GM18502 (cell line): ENCODE measurements at regions not wholly inside any gene's neighbourhood (a gene's known extent, or its start where the extent isn't known, plus 50 kb on each side); places are given as distances from the start of the nearest gene placed in this dataset.
"Not testable (repeated sequence)": the region's sequence is repeated elsewhere in the genome, so short reads cannot be mapped to it uniquely, and the experiment has no call there.

Source experiments
- ATAC-seq: cut with Tn5 transposase; IDR thresholded peaks from one replicate; pipeline ENCODE4 v1.9.1; 2021; ENCODE audit warnings: mild to moderate bottlenecking; ENCODE audit not compliant: unreplicated experiment, poor library complexity

DNA sequence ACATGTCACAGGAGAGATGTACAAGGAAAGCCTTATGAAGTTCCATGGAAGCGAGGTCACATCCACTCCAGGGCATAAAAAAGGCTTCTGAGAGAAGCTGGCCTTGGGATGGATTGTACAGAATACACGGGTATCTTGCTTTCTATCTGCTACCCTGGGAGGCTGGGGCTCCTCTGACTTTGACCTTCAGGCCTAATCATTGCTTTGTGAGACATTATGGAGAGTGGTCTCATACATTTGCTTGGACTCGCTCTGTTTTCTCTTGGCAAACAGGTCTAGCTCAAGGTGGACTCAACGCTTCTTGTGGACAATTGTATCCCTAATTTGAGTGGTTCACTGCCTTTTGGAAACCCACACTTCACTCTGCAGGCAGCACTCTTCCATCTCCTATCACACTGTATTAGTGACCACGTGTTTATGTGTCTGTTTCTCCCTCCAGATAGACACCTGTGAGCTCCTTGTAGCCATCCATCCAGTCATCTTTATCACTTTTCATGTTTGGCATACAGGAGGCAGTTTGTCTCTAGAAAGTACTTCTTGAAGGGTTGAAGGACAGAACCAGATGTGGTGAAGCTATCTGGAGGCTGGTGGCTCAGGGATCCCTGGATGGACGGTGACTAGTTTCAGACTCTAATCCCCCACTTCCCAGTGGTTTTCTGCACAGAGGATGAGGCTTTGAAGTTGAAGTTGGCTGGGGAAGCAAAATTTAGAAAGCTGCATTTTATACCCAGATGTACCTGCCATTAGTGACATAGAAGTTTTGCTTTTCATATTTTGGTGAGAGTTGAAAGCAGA is 267.8 kb downstream of the CYRIA start:
- no peak for ATAC-seq

DNA sequence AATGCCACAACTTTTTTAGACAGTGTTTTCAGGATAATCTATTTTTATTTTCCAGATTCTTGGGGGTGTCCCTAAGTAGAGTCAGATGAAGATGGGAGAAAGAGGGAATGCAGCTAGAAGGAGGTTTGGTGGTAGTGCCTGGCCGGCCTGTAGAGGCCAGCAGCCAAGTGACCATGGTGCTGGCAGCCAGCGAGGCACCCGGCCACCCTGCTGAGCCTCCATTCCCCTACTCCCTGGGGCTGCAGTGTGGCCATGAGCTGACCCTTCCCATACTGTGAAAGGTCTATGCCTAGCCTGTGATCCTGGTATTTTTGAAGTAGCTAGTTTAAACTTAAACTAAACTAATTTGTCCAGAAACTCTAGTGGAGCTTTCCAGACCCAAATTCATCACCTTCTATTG is 268.6 kb downstream of the CYRIA start:
- ATAC-seq, result no peak

DNA sequence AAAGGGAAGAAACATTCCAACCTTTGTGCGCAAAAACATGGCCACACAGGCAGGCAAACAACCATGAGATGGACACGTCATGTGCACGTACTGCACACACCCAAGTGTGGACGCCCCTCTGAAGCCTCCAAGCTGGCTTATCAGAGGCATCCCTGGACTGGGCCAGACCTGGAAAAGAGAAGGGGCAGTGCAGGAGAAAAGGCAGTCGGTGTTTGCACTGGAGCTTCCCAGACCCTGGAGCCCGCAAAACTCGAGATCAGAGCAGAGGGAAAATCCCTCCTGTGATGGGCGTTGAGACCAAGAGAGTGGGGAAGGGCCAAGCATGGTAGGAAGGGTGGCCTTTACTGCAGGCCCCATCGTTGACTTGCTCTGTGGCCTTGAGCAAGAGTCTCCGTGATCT is 269.5 kb downstream of the CYRIA start:
- ATAC-seq, result no peak

DNA sequence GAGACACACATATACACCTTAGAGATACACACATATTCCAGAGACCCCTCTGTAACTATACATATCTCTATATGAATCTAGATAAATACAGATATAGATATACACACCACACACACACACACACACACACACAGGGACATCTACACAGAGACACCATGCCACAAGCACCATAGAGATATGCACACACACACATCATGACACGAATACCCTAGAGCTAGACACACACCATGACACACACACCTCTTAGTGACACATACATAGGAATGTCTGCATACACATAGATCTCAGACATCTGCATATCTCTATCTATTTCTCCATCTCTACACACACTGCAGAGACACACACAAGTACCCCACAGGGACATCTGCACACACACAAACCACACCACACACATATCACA is 270.0 kb downstream of the CYRIA start:
- no peak for ATAC-seq

DNA sequence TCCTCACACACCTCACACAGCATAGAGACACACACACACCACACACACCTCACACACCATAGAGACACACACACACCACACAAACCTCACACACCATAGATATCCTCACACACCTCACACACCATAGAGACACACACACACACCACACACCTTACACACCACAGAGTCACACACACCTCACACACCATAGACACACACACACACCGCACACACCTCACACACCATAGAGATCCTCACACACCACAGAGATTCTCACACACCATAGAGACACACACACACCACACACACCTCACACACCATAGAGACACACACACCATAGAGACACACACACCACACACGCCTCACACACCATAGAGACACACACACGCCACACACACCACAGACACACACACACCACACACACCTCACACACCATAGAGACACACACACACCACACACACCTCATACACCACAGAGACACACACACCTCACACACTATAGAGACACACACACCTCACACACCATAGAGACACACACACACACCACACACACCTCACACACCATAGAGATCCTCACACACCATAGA is 270.6 kb downstream of the CYRIA start:
- ATAC-seq, result no peak

DNA sequence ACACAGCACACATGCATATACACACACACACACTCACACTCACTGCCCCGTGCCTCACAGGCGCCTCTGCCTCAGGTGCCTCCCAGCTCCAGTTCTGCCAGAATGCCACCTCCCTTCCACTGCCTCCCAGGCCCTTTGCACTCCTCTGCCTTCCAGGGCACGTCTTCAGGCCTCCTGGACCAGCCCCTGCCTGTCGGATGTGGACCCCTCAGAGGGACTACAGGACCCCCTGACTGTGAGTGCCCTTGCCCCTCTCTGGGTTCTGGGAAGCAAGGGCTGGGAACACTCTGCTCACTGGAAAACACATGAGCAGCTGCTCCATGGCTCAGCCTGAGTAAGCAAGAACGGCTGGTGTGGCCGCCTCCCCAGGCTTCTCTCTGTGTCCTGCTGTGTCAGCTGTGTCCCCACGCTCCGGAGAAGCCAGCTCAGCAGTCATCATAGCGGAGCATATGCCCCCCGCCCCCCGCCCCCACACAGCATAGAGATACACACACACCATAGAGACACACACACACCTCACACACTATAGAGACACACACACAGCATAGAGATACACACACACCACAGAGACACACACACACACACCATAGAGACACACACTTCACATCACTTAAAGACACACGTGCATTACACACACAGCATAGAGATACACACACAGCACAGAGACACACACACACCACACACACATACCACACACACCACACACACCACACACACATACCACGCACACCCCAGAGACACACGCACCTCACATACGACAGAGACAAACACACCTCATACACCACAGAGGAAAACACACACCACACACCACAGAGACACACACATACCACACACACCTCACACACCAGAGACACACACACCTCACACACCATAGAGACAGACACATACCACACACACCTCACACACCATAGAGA is 271.3 kb downstream of the CYRIA start:
- no peak for ATAC-seq

DNA sequence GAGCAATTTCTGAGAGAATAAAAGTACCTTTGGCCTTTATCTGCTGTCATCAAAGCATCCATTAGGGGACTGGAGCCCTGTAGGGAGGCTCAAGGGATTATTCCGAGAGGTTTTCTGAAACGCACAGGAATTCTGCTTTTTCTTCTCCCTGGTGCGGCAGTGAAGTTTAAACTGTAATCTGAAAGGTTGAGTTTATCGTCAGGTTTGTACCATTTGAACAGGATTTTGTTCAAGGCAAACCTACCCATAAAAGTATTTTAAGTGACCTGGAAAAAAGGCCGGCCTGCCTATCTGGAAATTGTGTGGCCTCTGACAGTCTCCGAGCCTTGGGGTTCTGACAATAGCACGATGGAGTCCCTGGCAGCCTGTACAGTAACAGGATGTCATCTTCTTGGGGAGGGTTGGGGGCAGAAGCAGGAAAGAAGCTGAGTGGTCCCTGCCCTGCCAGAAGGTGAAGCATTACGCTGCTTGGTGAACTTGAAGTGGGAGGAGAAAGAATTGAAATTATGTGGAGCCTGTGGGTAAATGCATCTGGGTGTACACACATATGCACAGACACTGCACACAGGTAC is 272.0 kb downstream of the CYRIA start:
- no peak for ATAC-seq

DNA sequence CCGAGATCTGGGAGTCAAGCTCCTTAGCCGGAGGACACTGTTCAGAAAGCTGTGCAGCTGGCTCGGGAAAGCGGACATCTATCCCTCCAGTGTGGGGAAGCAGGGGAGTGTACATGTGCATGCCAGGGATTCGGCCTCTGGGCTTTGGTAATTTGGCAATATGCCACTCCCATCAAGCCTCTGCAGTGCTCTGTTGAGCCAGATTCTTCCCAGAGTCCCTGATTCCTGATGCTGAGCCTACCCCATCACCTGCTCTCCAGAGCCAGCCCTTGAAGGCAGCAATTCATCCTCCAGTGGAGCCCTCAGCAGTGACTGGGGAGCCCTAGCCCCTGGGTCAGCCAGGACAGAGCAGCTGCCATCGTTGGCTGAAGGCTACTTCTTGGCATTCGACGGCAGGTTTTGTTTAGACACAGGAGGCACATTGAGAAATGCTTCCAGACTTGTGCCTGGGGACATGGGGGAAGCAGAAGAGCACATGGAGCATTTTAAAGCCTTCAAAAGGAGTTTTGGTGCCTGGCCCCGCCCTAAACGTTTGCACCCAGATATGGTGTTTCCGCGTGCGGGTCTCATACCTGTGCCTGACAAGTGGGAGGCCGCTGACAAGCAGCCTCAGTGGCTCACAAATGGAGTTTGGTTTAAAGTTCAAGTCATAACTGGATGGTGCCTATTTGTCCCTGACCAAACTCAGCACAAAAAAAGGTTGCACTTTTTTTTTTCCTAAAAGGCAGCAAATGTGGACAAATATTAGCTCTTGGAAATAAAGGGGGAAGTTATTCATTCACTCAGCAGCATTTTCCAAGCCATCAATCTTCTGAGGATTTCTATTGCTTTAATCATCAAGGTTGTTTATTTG is 272.8 kb downstream of the CYRIA start:
- no peak for ATAC-seq

DNA sequence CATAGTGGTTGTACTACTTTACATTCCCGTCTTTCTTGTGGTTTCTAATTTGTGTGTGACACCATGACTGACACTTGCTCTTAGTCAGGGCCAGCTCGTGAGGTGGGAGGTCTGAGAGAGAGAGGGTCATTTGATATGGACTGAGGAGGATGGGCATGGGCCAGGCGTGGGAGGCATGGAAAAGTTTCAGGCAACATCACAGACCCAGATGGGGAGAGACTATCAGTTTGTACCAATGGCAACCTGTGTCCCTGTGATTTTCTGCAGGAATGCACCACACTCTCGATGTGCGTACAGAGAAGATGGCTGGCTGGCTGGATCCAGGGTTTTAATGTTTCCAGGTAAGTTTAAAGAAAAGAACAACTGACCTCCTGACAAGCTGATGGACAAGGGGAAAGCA is 273.6 kb downstream of the CYRIA start:
- no peak for ATAC-seq

DNA sequence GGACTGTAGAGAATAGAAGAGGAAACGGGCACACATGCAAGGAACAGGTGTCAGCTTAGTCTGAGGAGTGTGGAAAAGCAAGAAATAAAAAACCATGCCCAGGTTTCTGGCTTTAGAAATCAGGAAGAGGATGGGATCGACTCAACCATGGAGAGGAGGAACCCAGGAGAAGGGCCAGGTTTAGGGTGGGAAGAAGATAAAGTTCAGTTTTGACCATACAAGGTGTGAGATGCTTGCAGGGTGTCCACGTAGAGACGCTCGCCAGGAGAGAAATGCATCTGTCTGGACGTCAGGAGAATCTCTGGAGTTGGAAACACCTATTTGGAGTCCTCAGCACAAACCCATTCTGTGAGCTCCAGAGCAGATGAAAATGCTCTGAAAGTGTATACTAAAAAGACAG is 275.1 kb downstream of the CYRIA start:
- no peak for ATAC-seq

DNA sequence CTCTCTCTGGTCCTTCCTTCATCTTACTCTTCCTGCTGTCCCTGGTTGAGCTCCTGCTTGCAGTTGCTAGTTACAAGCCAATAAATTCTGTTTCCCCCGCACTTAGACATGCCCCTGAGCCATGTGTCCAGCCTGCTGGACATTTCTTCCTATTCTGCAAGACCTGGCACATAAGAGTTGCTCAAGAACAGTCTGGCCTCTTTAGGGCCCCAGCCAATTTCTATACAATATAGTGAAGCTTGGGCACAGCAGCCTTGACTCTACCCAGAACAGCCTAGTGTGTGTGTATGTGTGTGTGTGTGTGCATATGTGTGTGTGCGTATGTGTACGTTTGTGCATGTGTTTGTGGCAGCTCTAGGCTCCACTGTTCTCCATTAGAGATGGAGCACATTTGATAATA is 276.0 kb downstream of the CYRIA start:
- no peak for ATAC-seq

DNA sequence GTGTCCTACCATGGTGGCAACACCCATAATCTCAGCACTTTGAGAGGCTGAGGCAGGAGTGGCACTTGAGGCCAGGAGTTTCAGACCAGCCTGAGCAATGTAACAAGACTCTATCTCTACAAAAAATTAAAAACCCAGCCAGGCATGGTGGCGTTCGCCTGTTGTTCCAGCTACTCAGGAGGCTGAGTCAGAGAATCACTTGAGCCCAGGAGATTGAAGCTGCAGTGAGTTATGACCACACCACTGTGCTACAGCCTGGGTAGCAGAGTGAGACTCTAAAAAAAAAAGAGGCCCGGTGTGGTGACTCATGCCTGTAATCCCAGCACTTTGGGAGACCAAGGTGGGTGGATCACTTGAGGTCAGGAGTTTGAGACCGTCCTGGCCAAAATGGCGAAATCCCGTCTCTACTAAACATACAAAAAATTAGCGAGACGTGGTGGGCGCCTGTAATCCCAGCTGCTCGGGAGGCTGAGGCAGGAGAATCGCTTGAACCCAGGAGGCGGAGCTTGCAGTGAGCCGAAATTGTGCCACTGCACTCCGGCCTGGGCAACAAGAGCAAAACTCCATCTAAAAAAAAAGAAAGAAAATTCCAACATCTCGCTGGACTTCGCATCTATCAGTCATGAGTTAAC is 277.3 kb downstream of the CYRIA start:
- not testable (repeated sequence) for ATAC-seq

DNA sequence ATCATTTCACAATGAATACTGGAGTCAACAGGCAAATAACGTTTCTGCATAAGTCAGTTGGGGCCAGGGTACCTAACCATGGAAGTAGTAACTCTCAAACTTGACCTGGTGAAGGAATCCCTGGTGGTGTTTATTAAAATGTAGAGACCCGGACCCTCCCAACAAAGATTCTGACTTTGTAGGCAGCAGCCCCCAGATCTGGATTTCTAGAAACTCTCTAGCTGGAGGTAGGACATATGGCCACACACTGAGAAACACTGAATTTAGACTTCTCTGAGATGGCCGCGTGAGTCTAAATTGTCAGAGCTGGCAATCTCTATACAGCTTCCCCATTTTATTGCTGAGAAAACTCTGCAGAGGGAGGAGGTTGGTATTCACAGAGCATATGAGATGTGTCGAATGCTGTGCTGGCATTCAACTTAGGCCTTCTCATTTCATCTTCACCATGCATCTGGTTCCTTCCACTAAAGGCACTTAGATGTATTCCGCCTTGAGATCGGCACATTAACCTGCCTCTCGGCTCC is 278.1 kb downstream of the CYRIA start:
- ATAC-seq, result no peak

DNA sequence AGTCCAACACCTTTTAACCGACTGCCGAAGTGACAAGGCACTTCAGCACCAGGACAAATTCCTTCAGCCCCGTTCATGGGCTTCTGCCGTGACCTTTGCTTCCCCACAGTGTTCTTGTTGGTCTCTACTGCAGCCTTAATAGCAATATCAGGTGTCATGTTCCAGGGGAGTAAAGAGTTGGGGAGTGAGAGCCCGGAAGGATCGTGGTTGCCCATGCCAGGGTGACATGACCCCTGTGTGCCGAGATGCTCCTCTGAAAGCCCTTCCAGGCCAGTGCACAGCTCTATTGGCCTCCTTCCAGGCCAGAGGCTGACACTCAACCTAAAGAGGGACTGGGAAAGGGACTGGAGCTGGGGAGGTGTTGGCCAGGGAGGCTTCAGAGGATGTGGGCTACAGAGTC is 279.2 kb downstream of the CYRIA start:
- ATAC-seq, result no peak

DNA sequence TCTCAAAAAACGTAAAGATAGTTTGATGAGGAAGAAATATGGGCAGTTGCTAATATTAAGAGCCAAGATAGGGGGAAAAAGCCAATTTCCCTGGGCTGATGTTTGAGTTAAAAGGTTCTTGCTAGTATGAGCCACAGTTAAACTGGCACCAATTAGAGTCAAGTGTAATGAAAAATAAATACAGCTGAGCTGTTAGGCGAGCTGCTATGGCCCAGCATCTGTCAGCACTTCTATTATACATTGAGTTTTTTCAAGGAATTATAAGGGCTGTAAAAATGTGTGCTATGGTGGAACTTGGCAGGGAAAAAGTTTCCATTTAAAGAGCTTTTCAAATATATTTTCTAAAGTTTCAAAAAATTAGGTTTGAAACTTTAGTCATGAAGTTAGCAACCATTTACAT is 279.6 kb downstream of the CYRIA start:
- no peak for ATAC-seq

DNA sequence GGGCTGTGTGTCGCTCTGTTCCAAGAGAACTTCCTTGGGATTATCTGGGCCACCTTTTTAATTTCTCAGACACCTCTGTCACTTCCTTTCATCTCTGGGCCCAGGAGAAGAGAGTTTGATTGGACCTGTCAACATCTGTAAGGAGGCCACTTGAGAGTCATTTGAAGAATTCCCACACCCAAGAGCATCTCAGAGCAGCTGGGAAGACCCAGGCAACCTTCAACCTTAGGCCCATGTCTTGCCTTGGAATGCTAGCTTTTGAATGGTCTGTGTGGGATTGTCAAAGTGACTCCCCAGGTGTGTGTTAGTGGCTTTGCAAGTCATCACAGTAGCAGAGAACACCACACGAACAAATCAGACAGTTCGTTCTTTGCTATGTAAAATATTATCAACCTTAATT is 280.3 kb downstream of the CYRIA start:
- no peak for ATAC-seq

DNA sequence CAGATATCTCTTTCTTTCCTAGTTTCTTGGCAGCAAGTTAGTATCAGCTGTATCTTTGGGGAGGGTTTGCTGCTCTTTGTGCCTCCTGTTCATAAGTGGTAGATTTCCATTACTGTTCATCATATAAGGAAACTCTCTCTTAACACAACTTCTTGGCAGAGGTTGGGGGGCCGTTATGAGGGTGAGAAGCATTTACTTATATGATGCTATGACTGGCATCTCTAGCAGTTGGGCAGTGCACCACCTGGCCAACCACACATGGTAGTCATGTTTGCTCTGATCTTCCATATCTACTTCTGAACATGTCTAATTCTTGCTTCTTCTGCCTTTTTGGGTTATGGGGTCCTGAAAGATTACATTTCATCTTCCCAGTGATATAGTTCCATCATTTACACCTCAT is 282.2 kb downstream of the CYRIA start:
- no peak for ATAC-seq

DNA sequence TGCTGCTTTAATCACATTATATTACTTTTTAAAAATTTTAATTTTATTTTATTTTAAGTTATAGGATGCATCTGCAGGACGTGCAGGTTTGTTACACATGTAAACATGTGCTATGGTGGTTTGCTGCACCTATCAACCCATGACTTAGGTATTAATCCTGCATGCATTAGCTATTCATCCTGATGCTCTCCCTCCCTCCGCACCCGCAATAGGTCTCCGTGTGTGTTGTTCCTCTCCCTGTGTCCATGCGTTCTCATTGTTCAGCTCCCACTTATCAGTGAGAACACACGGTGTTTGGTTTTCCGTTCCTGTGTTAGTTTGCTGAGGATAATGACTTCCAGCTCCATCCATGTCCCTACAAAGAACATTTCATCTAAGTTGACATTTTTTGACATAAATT is 283.2 kb downstream of the CYRIA start:
- no peak for ATAC-seq

DNA sequence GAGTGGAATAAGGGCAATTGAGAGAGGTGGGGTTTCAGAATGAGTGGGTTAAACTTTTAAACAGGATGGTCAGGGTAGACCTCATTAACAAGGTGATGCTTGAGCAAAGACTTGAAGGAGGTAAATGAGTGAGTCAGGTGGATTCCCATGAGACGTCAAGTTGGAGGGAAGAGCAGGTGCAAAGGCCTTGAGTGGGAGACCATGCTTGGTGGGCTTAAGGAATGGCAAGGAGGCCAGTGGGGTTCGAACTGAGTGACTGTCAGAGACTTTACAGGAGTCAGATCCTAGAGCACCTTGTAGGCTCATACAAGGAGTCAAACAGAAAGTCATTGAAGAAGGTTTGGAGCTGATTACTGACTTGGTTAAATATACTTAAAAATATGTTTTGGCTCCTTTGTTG is 284.1 kb downstream of the CYRIA start:
- no peak for ATAC-seq
